Esophagus muscularis mucosa (tissue), 4 donors: ENCODE measurements at regions not wholly inside any gene's neighbourhood (a gene's known extent, or its start where the extent isn't known, plus 50 kb on each side); places are given as distances from the start of the nearest gene placed in this dataset.

ENCODE experiments used
- DNase-seq: peaks from one replicate; pipeline ENCODE4 v3.0.0-alpha.2; 2017; ENCODE audit errors: extremely low spot score
- H3K27ac ChIP-seq, 4 donors: fragments of 200-600 bp; sonication (generic); replicated peaks in 1 of 4; 1 replicate in 3 of 4; 2 replicates in 1 of 4; pipeline ENCODE4 v1.5.1; 2016 to 2019; ENCODE audit warnings: mild to moderate bottlenecking in 1 of 4
- H3K27me3 ChIP-seq, 4 donors: fragments of 200-600 bp; sonication (generic); one replicate each; pipeline versions ENCODE4 v1.5.1 to v1.6.0; 2016 to 2019
- H3K36me3 ChIP-seq, 4 donors: fragments of 200-600 bp; sonication (generic); one replicate each; pipeline ENCODE4 v1.5.1; 2016 to 2019
- H3K4me1 ChIP-seq, 4 donors: fragments of 200-600 bp; sonication (generic); one replicate each; pipeline ENCODE4 v1.5.1; 2016 to 2019
- H3K4me3 ChIP-seq, 4 donors: fragments of 200-600 bp; sonication (generic); 1 replicate in 2 of 4; 2 replicates in 2 of 4; pipeline ENCODE4 v1.5.1; 2016 to 2019; ENCODE audit warnings: mild to moderate bottlenecking in 4 of 4, moderate library complexity in 1 of 4
- H3K9me3 ChIP-seq, 4 donors: fragments of 200-600 bp; sonication (generic); 1 replicate in 3 of 4; 2 replicates in 1 of 4; pipeline ENCODE4 v1.5.1; 2016 to 2019
- CTCF ChIP-seq, 3 experiments: fragments of 200-600 bp in 2 of 3; fragments of 450-650 bp in 1 of 3; sonication (generic) in 2 of 3; IDR thresholded peaks; one replicate each; pipeline ENCODE4 v1.5.1; 2017 to 2019; ENCODE audit warnings: antibody characterized with exemption in 3 of 3, mild to moderate bottlenecking in 2 of 3, moderate library complexity in 1 of 3
- EP300 ChIP-seq: sonication (generic); formaldehyde crosslinking; IDR thresholded peaks from one replicate; pipeline ENCODE4 v1.6.1; 2017; ENCODE audit warnings: antibody characterized with exemption
- POLR2A ChIP-seq: fragments of 450-650 bp; IDR thresholded peaks from one replicate; pipeline ENCODE4 v1.6.1; 2017; ENCODE audit warnings: antibody characterized with exemption, moderate library complexity, mild to moderate bottlenecking, low read depth
- POLR2AphosphoS5 ChIP-seq, 2 donors: sonication (generic); formaldehyde crosslinking; IDR thresholded peaks; one replicate each; pipeline ENCODE4 v1.6.1; 2017; ENCODE audit warnings: antibody characterized with exemption in 2 of 2
- WGBS: methylation state at CpG from one replicate; pipeline ENCODE4 v1.1.5; 2018; 5-methylcytosine and 5-hydroxymethylcytosine counted together
- intact Hi-C: fragments of 100-400 bp; cut with DNase I; formaldehyde crosslinking; loops from one replicate; pipeline ENCODE4 v1.15.1; 2023

GRCh38 chr12:19694627-19695026 lies 255.3 kb downstream of the AEBP2 start:
- H3K27ac ChIP-seq = no peak overlapping the region
- intact Hi-C loops = no loop called here
- WGBS = 73% methylated on average over 3 of the region's 3 CpGs
- H3K4me3 ChIP-seq = no peak overlapping the region
- no peaks in the 10 kb centered on the region for H3K9me3 ChIP-seq
- no peak for TF ChIP-seq POLR2AphosphoS5 (IDR thresholded peaks at IDR 0.05)
- TF ChIP-seq EP300 = no peak
- no peak for TF ChIP-seq CTCF (IDR thresholded peaks at IDR 0.05)
- no peak for TF ChIP-seq POLR2A
- no peaks in the 10 kb centered on the region for H3K36me3 ChIP-seq
- no peak for DNase-seq
- H3K4me1 ChIP-seq = peaks cover 0 to 6% (median 2%) of the 10 kb centered on the region in 4 donors
- no peaks in the 10 kb centered on the region for H3K27me3 ChIP-seq

- intact Hi-C loops = no loop called here
- H3K4me1 ChIP-seq = peaks cover 0 to 6% (median 2%) of the 10 kb centered on the region in 4 donors
- no peak for DNase-seq
- H3K36me3 ChIP-seq = no peaks in the 10 kb centered on the region
- no peak overlapping the region for H3K4me3 ChIP-seq
- no peaks in the 10 kb centered on the region for H3K9me3 ChIP-seq
- H3K27me3 ChIP-seq = no peaks in the 10 kb centered on the region
- 71% methylated on average over 3 of the region's 3 CpGs for WGBS
- no peak for TF ChIP-seq POLR2AphosphoS5 (IDR thresholded peaks at IDR 0.05)
- no peak for TF ChIP-seq EP300
- no peak for TF ChIP-seq POLR2A
- TF ChIP-seq CTCF (IDR thresholded peaks at IDR 0.05) = no peak
- H3K27ac ChIP-seq = no peak overlapping the region
Measured at GRCh38 chr12:19695244-19696098, 256.2 kb downstream of the AEBP2 start.

GRCh38 chr12:19700969-19701368 lies 261.7 kb downstream of the AEBP2 start:
- H3K36me3 ChIP-seq = no peaks in the 10 kb centered on the region
- DNase-seq = no peak
- H3K27ac ChIP-seq = no peak overlapping the region
- 96% methylated on average over 3 of the region's 4 CpGs for WGBS
- H3K27me3 ChIP-seq = no peaks in the 10 kb centered on the region
- H3K4me1 ChIP-seq = no peaks in the 10 kb centered on the region
- H3K4me3 ChIP-seq = no peak overlapping the region
- peaks cover 0 to 11% (median 8%) of the 10 kb centered on the region in 4 donors for H3K9me3 ChIP-seq
- intact Hi-C loops = no loop called here
- TF ChIP-seq POLR2AphosphoS5 (IDR thresholded peaks at IDR 0.05) = no peak
- TF ChIP-seq CTCF (IDR thresholded peaks at IDR 0.05) = no peak
- TF ChIP-seq EP300 = no peak

GRCh38 chr12:19704966-19705365 lies 265.7 kb downstream of the AEBP2 start:
- intact Hi-C loops = no loop called here
- Histone ChIP-seq H3K27ac (no peak overlapping the region), H3K36me3 (no peaks in the 10 kb centered on the region), H3K4me3 (no peak overlapping the region), H3K4me1 (peaks cover 0 to 3% (median 2%) of the 10 kb centered on the region in 4 donors), H3K9me3 (peaks cover 0 to 33% (median 10%) of the 10 kb centered on the region in 4 donors), H3K27me3 (no peaks in the 10 kb centered on the region)
- TF ChIP-seq POLR2AphosphoS5 (IDR thresholded peaks at IDR 0.05) (no peak), EP300 (no peak), CTCF (IDR thresholded peaks at IDR 0.05) (no peak), POLR2A (no peak)
- 100% methylated on average over 1 of the region's 1 CpG for WGBS
- DNase-seq = no peak
